ENCODE measurements at regions not wholly inside any gene's neighbourhood (a gene's known extent, or its start where the extent isn't known, plus 50 kb on each side); places are given as distances from the start of the nearest gene placed in this dataset.

GRCh38 chr13:88074794-88075510, 403.8 kb downstream of the SLITRK5 start:
- DNase-seq (ENCODE audit: low read depth, low spot score) = no peak

- no peak for DNase-seq (ENCODE audit: low read depth, low spot score)
Measured at GRCh38 chr13:88085036-88085435, 413.9 kb downstream of the SLITRK5 start.

GRCh38 chr13:88086577-88086976, 415.4 kb downstream of the SLITRK5 start:
- DNase-seq (ENCODE audit: low read depth, low spot score) = no peak

GRCh38 chr13:88097541-88097940, 426.4 kb downstream of the SLITRK5 start:
- DNase-seq (ENCODE audit: low read depth, low spot score) = no peak

- DNase-seq (ENCODE audit: low read depth, low spot score) = no peak
Measured at GRCh38 chr13:88103824-88104223, 432.7 kb downstream of the SLITRK5 start.

- DNase-seq (ENCODE audit: low read depth, low spot score) = no peak
Measured at GRCh38 chr13:88104576-88104975, 433.4 kb downstream of the SLITRK5 start.

GRCh38 chr13:88107570-88107969, 436.4 kb downstream of the SLITRK5 start:
- DNase-seq (ENCODE audit: low read depth, low spot score) = no peak

- no peak for DNase-seq (ENCODE audit: low read depth, low spot score)
Measured at GRCh38 chr13:88112526-88112925, 441.4 kb downstream of the SLITRK5 start.

GRCh38 chr13:88115976-88116375, 444.8 kb downstream of the SLITRK5 start:
- no peak for DNase-seq (ENCODE audit: low read depth, low spot score)

GRCh38 chr13:88118952-88119351, 447.8 kb downstream of the SLITRK5 start:
- DNase-seq (ENCODE audit: low read depth, low spot score) = no peak

- no peak for DNase-seq (ENCODE audit: low read depth, low spot score)
Measured at GRCh38 chr13:88124142-88124541, 453.0 kb downstream of the SLITRK5 start.

GRCh38 chr13:88125055-88125454, 453.9 kb downstream of the SLITRK5 start:
- no peak for DNase-seq (ENCODE audit: low read depth, low spot score)

- DNase-seq (ENCODE audit: low read depth, low spot score) = no peak
Measured at GRCh38 chr13:88136098-88136790, 465.1 kb downstream of the SLITRK5 start.

- DNase-seq (ENCODE audit: low read depth, low spot score) = no peak
Measured at GRCh38 chr13:88142653-88143052, 471.5 kb downstream of the SLITRK5 start.

GRCh38 chr13:88144580-88144979, 473.4 kb downstream of the SLITRK5 start:
- DNase-seq (ENCODE audit: low read depth, low spot score) = no peak

- DNase-seq (ENCODE audit: low read depth, low spot score) = no peak
Measured at GRCh38 chr13:88153353-88153752, 482.2 kb downstream of the SLITRK5 start.

GRCh38 chr13:88154001-88154400, 482.8 kb downstream of the SLITRK5 start:
- DNase-seq (ENCODE audit: low read depth, low spot score) = no peak

GRCh38 chr13:88162076-88162702, 491.0 kb downstream of the SLITRK5 start:
- DNase-seq (ENCODE audit: low read depth, low spot score) = no peak

GRCh38 chr13:88176231-88176630, 505.1 kb downstream of the SLITRK5 start:
- DNase-seq (ENCODE audit: low read depth, low spot score) = no peak

- no peak for DNase-seq (ENCODE audit: low read depth, low spot score)
Measured at GRCh38 chr13:88183440-88183839, 512.3 kb downstream of the SLITRK5 start.

- no peak for DNase-seq (ENCODE audit: low read depth, low spot score)
Measured at GRCh38 chr13:88188986-88189385, 517.8 kb downstream of the SLITRK5 start.

- DNase-seq (ENCODE audit: low read depth, low spot score) = no peak
Measured at GRCh38 chr13:88189728-88190127, 518.6 kb downstream of the SLITRK5 start.

- DNase-seq (ENCODE audit: low read depth, low spot score) = no peak
Measured at GRCh38 chr13:88196106-88196505, 524.9 kb downstream of the SLITRK5 start.
